Hepatocyte (in vitro differentiated cells): ENCODE measurements at regions not wholly inside any gene's neighbourhood (a gene's known extent, or its start where the extent isn't known, plus 50 kb on each side); places are given as distances from the start of the nearest gene placed in this dataset.

ENCODE experiments used
- EZH2 ChIP-seq: fragments of 200-600 bp; sonication (generic); IDR thresholded peaks from 2 replicates; pipeline ENCODE4 v1.6.1; 2016; ENCODE audit warnings: antibody characterized with exemption, mild to moderate bottlenecking, borderline replicate concordance
- TF ChIP-seq, protein P1 (sequence below): fragments of 200-600 bp; sonication (generic); IDR thresholded peaks from 2 replicates; pipeline ENCODE4 v1.5.1; 2016; ENCODE audit warnings: antibody characterized with exemption, mild to moderate bottlenecking; ENCODE audit not compliant: poor library complexity

DNA sequence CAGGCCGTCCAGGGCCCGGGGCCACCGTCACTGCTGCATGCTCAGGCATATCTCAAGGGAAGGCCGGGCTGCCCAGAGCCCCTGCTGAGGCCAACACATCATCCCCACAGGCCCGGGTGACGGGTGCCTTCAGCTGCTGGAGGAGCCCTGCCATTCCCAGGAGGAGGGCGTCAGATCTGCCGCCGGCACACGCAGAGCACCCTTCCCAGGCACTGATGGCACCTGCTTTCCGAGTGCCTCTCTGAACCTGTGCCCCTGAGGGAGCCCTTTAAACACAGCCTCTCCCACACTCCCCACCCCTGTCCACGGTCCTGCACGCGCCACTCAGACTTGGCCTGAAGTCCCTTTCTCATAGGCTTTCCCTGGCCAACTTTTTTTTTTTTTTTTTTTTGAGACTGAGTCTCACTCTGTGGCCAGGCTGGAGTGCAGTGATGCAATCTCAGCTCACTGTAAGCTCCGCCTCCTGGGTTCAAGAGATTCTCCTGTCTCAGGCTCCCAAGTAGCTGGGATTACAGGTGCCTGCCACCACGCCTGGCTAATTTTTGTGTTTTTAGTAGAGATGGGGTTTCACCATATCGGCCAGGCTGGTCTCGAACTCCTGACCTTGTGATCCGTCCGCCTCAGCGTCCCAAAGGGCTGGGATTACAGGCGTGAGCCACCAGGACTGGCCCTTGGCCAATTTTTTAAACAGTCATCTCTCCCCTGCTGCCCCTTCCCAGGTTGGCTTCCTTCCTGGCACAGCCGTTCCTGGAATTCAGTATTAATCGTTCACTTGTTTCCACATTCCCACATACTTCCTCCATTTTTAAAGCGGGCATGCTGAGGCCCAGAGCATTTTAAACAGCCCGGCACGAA lies 211.7 kb downstream of the NDUFA10 start:
- no peak for TF ChIP-seq EZH2
- TF ChIP-seq, protein P1, sequence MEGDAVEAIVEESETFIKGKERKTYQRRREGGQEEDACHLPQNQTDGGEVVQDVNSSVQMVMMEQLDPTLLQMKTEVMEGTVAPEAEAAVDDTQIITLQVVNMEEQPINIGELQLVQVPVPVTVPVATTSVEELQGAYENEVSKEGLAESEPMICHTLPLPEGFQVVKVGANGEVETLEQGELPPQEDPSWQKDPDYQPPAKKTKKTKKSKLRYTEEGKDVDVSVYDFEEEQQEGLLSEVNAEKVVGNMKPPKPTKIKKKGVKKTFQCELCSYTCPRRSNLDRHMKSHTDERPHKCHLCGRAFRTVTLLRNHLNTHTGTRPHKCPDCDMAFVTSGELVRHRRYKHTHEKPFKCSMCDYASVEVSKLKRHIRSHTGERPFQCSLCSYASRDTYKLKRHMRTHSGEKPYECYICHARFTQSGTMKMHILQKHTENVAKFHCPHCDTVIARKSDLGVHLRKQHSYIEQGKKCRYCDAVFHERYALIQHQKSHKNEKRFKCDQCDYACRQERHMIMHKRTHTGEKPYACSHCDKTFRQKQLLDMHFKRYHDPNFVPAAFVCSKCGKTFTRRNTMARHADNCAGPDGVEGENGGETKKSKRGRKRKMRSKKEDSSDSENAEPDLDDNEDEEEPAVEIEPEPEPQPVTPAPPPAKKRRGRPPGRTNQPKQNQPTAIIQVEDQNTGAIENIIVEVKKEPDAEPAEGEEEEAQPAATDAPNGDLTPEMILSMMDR, result no peak
